SK-N-SH (cell line): ENCODE measurements at regions not wholly inside any gene's neighbourhood (a gene's known extent, or its start where the extent isn't known, plus 50 kb on each side); places are given as distances from the start of the nearest gene placed in this dataset.

Experiments
- CTCF ChIA-PET: fragments of 300-600, 350-600 bp; formaldehyde crosslinking; extraction: SDS; loops from one replicate; lab custom pipeline; 2021; lab: Yijun Ruan, JAX
- POLR2A ChIA-PET: fragments of 350-600 bp; sonication (Branson Sonifier 250); formaldehyde crosslinking; extraction: SDS; loops from one replicate; lab custom pipeline; 2020; ENCODE audit warnings: antibody characterized with exemption, inconsistent platforms; lab: Yijun Ruan, JAX
- DNase-seq: peaks from one replicate; pipeline ENCODE4 v3.0.0; 2012
- H2AFZ ChIP-seq: fragments of 200-600 bp; sonication (generic); 2 replicates; pipeline ENCODE4 v1.8.1; 2016; ENCODE audit warnings: antibody characterized with exemption, mild to moderate bottlenecking, low read depth
- H3F3A ChIP-seq: fragments of 200-600 bp; sonication (generic); replicated peaks from 2 replicates; pipeline ENCODE3; 2016; ENCODE audit warnings: antibody characterized with exemption, mild to moderate bottlenecking; ENCODE audit not compliant: insufficient read depth
- H3K27ac ChIP-seq, 2 experiments: fragments of 200-500 bp in 1 of 2; fragments of 200-600 bp in 1 of 2; sonication (Bioruptor generic) in 1 of 2; sonication (generic), shearing (Covaris generic) in 1 of 2; 2 replicates each; pipeline versions ENCODE4 v1.5.1 to v1.6.1; 2014 to 2016; ENCODE audit warnings: low read depth in 2 of 2, inconsistent platforms in 1 of 2, low read length in 1 of 2, mild to moderate bottlenecking in 1 of 2, mixed read lengths in 1 of 2
- H3K27me3 ChIP-seq: fragments of 200-600 bp; sonication (generic), shearing (Covaris generic); 2 replicates; pipeline ENCODE4 v1.6.1; 2016; ENCODE audit warnings: mixed run types; ENCODE audit not compliant: insufficient read depth
- H3K36me3 ChIP-seq, 2 experiments: fragments of 200-500 bp in 1 of 2; fragments of 200-600 bp in 1 of 2; sonication (Bioruptor generic) in 1 of 2; sonication (generic) in 1 of 2; replicated peaks in 1 of 2; 2 replicates each; pipeline versions ENCODE3 to v1.5.1; 2014 to 2016; ENCODE audit warnings: low read length in 1 of 2, mild to moderate bottlenecking in 1 of 2; ENCODE audit not compliant: insufficient read depth in 2 of 2, control insufficient read depth in 1 of 2
- H3K4me1 ChIP-seq, 2 experiments: fragments of 200-500 bp in 1 of 2; fragments of 200-600 bp in 1 of 2; sonication (Bioruptor generic) in 1 of 2; sonication (generic), shearing (Covaris generic) in 1 of 2; 2 replicates each; pipeline versions ENCODE4 v1.5.1 to v1.6.1; 2014 to 2016; ENCODE audit warnings: low read depth in 1 of 2, low read length in 1 of 2, mixed run types in 1 of 2; ENCODE audit not compliant: insufficient read depth in 2 of 2, control insufficient read depth in 1 of 2
- H3K4me2 ChIP-seq: fragments of 200-600 bp; sonication (generic), shearing (Covaris generic); 2 replicates; pipeline ENCODE4 v1.6.1; 2017; ENCODE audit warnings: mixed run types
- H3K4me3 ChIP-seq, 2 experiments: fragments of 200-500 bp in 1 of 2; fragments of 200-600 bp in 1 of 2; sonication (Bioruptor generic) in 1 of 2; sonication (generic), shearing (Covaris generic) in 1 of 2; 2 replicates each; pipeline versions ENCODE4 v1.5.1 to v1.8.1; 2014 to 2016; ENCODE audit warnings: low read depth in 2 of 2, inconsistent platforms in 1 of 2, low read length in 1 of 2, mild to moderate bottlenecking in 1 of 2, mixed read lengths in 1 of 2, moderate library complexity in 1 of 2
- H3K79me2 ChIP-seq: fragments of 200-600 bp; sonication (generic); 2 replicates; pipeline ENCODE4 v1.8.1; 2017; ENCODE audit warnings: mild to moderate bottlenecking; ENCODE audit not compliant: insufficient read depth
- H3K9ac ChIP-seq: fragments of 200-600 bp; sonication (generic); 2 replicates; pipeline ENCODE4 v1.6.1; 2017; ENCODE audit warnings: mixed run types
- H3K9me2 ChIP-seq: fragments of 200-600 bp; sonication (generic); 2 replicates; pipeline ENCODE4 v1.6.1; 2017; ENCODE audit warnings: mixed run types
- H3K9me3 ChIP-seq: fragments of 200-600 bp; sonication (generic); 2 replicates; pipeline ENCODE4 v1.6.1; 2017; ENCODE audit warnings: mixed run types, mild to moderate bottlenecking, moderate library complexity
- H4K20me1 ChIP-seq: fragments of 200-600 bp; sonication (generic); 2 replicates; pipeline ENCODE4 v1.6.1; 2017; ENCODE audit warnings: mild to moderate bottlenecking, mixed run types; ENCODE audit not compliant: insufficient read depth
- ELF1 ChIP-seq: IDR thresholded peaks from 2 replicates; pipeline ENCODE4 v1.4.0; 2012
- EP300 ChIP-seq, 2 experiments: IDR thresholded peaks; 2 replicates each; pipeline versions ENCODE4 v1.4.0 to v1.6.1; 2012; ENCODE audit warnings: borderline replicate concordance in 1 of 2, low read depth in 1 of 2, low read length in 1 of 2
- FOSL2 ChIP-seq: IDR thresholded peaks from 2 replicates; pipeline ENCODE4 v1.4.0; 2012; ENCODE audit warnings: low read depth, mild to moderate bottlenecking, moderate library complexity, borderline replicate concordance
- FOXM1 ChIP-seq: IDR thresholded peaks from 2 replicates; pipeline ENCODE4 v1.4.0; 2012; ENCODE audit warnings: low read depth, mild to moderate bottlenecking
- MEF2A ChIP-seq: IDR thresholded peaks from 2 replicates; pipeline ENCODE4 v1.4.0; 2012; ENCODE audit warnings: low read depth, borderline replicate concordance
- NFIC ChIP-seq: IDR thresholded peaks from 2 replicates; pipeline ENCODE4 v1.4.0; 2012; ENCODE audit warnings: borderline replicate concordance
- POLR2AphosphoS5 ChIP-seq: IDR thresholded peaks from 2 replicates; pipeline ENCODE4 v1.6.1; 2012; ENCODE audit warnings: low read depth, low read length
- RCOR1 ChIP-seq: fragments of 150-350 bp; IDR thresholded peaks from 2 replicates; pipeline ENCODE4 v1.6.1; 2017; ENCODE audit warnings: antibody characterized with exemption, low read length
- RXRA ChIP-seq: IDR thresholded peaks from 2 replicates; pipeline ENCODE4 v1.4.0; 2012; ENCODE audit warnings: low read depth, mild to moderate bottlenecking, borderline replicate concordance
- SIN3A ChIP-seq: IDR thresholded peaks from 2 replicates; pipeline ENCODE4 v1.6.1; 2012; ENCODE audit warnings: low read depth, mild to moderate bottlenecking, low read length, moderate library complexity, borderline replicate concordance
- WGBS: methylation state at CpG from one replicate; pipeline ENCODE4 v1.1.6; 2017; ENCODE audit warnings: low lambda C conversion rate; 5-methylcytosine and 5-hydroxymethylcytosine counted together
- TF ChIP-seq, protein P1 (sequence below): fragments of 150-350 bp; IDR thresholded peaks from 2 replicates; pipeline ENCODE4 v1.6.1; 2016; ENCODE audit warnings: mild to moderate bottlenecking, low read depth, low read length
- TF ChIP-seq, protein P2 (sequence below): IDR thresholded peaks from 2 replicates; pipeline ENCODE4 v1.4.0; 2012; ENCODE audit warnings: low read depth

DNA sequence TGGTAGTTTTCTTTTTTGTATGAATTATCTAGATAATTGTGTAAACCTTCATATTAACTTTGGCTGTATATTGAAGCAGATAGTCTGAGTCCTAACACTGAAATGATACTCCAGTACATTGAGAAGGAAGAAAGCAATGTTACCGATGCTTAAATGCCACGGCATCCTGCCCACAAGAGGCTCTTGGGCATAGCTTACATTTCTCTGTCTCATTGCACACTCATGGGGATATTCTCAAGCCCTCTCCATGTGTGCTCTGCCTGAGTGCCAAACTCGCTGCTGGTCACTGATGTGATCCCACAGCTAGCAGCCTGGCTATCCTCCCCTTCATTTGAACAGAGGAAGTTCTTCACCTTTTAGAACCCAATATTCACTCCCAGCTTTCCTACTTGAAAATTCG lies 179.4 kb downstream of the TGFB2 start:
- no peaks in the 10 kb centered on the region for H3K9me2 ChIP-seq
- ChIA-PET CTCF (interaction anchor here (0.7 to 1.7 kb wide), 4 partner anchors 8 to 135 kb away, joined by 3 to 4 read pairs (median 4); no protein-coding TSS in a partner anchor), POLR2A (no interaction called here)
- H4K20me1 ChIP-seq = no peaks in the 10 kb centered on the region
- no peaks in the 10 kb centered on the region for H3K9me3 ChIP-seq
- 62% methylated on average over 4 of the region's 4 CpGs for WGBS
- H3K27ac ChIP-seq = no peak overlapping the region
- no peak overlapping the region for H3K4me2 ChIP-seq
- no peak overlapping the region for H3K9ac ChIP-seq
- H3K4me1 ChIP-seq = peaks cover under 1 to 2% of the 10 kb centered on the region in 2 experiments; a peak in 2 of 4 replicates
- H3K4me3 ChIP-seq = no peak overlapping the region
- no peaks in the 10 kb centered on the region for H3K27me3 ChIP-seq
- no peaks in the 10 kb centered on the region for H3F3A ChIP-seq
- H3K36me3 ChIP-seq = no peaks in the 10 kb centered on the region
- TF ChIP-seq NFIC = peak; percentile 26; the same call in 1 of the 2 replicates
- TF ChIP-seq, protein P1, sequence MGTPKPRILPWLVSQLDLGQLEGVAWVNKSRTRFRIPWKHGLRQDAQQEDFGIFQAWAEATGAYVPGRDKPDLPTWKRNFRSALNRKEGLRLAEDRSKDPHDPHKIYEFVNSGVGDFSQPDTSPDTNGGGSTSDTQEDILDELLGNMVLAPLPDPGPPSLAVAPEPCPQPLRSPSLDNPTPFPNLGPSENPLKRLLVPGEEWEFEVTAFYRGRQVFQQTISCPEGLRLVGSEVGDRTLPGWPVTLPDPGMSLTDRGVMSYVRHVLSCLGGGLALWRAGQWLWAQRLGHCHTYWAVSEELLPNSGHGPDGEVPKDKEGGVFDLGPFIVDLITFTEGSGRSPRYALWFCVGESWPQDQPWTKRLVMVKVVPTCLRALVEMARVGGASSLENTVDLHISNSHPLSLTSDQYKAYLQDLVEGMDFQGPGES = no peak
- TF ChIP-seq, all 33 proteins: peak for 1
- H3K79me2 ChIP-seq = no peaks in the 10 kb centered on the region
- peak overlapping the region; percentile 25; the same call in 1 of the 2 replicates for H2AFZ ChIP-seq
- DNase-seq = no peak

DNA sequence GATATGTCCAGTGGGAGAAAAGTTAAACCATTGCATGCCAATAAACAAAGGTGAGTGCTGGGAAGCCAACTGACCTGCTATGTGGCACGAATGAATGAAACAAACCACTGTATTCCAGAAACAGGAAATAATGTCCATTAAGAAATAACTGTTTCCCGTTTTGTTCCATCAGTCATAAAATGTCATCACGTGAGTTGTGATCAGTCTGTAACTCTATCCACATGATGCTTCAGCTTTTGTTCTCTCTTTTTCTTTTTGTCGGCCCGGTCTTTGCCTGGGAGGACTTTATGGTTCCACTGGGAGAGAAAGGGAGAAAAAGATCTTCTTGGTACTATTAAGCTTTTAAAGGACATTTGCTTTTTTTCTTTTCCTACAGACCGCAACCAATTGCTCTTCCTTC lies 179.9 kb downstream of the TGFB2 start:
- H3K36me3 ChIP-seq = no peaks in the 10 kb centered on the region
- H3K27me3 ChIP-seq = no peaks in the 10 kb centered on the region
- POLR2A ChIA-PET = no interaction called here
- no peak overlapping the region for H3K27ac ChIP-seq
- no peak for TF ChIP-seq RXRA
- no peak for TF ChIP-seq EP300 (IDR thresholded peaks at IDR 0.05; ENCODE audit: borderline replicate concordance in 1 of 2, low read depth in 1 of 2, low read length in 1 of 2)
- no peak for TF ChIP-seq MEF2A
- TF ChIP-seq, protein P2, sequence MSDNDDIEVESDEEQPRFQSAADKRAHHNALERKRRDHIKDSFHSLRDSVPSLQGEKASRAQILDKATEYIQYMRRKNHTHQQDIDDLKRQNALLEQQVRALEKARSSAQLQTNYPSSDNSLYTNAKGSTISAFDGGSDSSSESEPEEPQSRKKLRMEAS = no peak
- no peak for TF ChIP-seq FOXM1
- no peaks in the 10 kb centered on the region for H3K9me2 ChIP-seq
- peaks cover 3 to 4% of the 10 kb centered on the region in 2 experiments; a peak in 2 of 4 replicates for H3K4me1 ChIP-seq
- no peaks in the 10 kb centered on the region for H4K20me1 ChIP-seq
- 94% methylated on average over 6 of the region's 6 CpGs for WGBS
- no peaks in the 10 kb centered on the region for H3F3A ChIP-seq
- CTCF ChIA-PET = interaction anchor here (0.7 to 1.7 kb wide), 3 partner anchors 8 to 136 kb away, joined by 3 to 4 read pairs (median 3); no protein-coding TSS in a partner anchor
- H3K9me3 ChIP-seq = no peaks in the 10 kb centered on the region
- H3K9ac ChIP-seq = no peak overlapping the region
- H3K4me2 ChIP-seq = no peak overlapping the region
- DNase-seq = no peak
- no peaks in the 10 kb centered on the region for H3K79me2 ChIP-seq
- H3K4me3 ChIP-seq = no peak overlapping the region
- no peak overlapping the region; the same call in 1 of the 2 replicates for H2AFZ ChIP-seq

DNA sequence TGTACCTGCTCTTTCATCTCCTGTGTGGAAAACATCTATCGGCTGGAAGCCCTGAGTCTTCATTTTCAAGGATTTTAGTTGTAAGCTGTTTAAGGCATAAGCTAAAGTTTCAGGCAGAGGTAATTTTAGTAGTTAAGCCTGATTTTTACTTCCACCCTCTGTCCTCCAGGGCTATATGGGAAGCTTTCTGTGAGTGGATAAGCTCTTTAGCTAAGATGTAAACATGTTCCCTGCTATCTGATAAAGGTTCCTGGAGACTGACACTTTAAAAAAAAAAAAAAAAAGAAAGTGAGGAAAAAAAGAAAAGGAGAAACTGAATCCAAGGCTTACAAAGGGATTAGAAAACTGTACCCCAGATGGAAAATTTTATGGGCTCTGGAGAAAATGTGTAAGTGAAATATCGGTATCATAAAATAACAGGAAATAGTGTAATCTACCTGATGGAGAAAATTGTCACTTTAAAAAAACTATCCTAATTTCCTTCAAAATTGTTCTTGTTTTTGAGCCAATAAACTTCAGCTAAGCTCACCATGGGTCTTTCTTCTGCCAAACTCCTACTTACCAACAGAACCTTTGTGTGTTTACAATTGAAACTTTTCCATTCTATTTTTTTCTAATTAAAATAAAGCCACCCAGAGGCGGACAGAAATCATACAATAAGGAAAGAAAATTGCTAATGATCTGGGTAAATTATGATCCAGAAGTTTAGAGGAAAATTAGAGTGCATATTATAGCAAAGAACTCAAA lies 180.5 kb downstream of the TGFB2 start:
- Histone ChIP-seq H3K9me2 (no peaks in the 10 kb centered on the region), H3K79me2 (no peaks in the 10 kb centered on the region), H3K9me3 (no peaks in the 10 kb centered on the region), H3K36me3 (no peaks in the 10 kb centered on the region), H3K27ac (no peak overlapping the region), H3K4me2 (no peak overlapping the region), H4K20me1 (no peaks in the 10 kb centered on the region), H3K9ac (no peak overlapping the region), H3F3A (peaks cover 4% of the 10 kb centered on the region), H3K4me1 (peaks cover 3 to 4% of the 10 kb centered on the region in 2 experiments; a peak in 2 of 4 replicates), H3K4me3 (no peak overlapping the region), H2AFZ (no peak overlapping the region), H3K27me3 (no peaks in the 10 kb centered on the region)
- ChIA-PET CTCF (interaction anchor here (0.7 to 1.7 kb wide), 2 partner anchors 9 to 11 kb away, joined by 3 to 4 read pairs; no protein-coding TSS in a partner anchor), POLR2A (no interaction called here)
- no peak for TF ChIP-seq EP300 (IDR thresholded peaks at IDR 0.05; ENCODE audit: borderline replicate concordance in 1 of 2, low read depth in 1 of 2, low read length in 1 of 2)
- TF ChIP-seq FOSL2 = no peak
- TF ChIP-seq RCOR1 = no peak
- no peak for TF ChIP-seq SIN3A
- TF ChIP-seq ELF1 = no peak
- TF ChIP-seq POLR2AphosphoS5 = no peak
- TF ChIP-seq, protein P2 = no peak
- TF ChIP-seq RXRA = no peak
- 96% methylated on average over 3 of the region's 3 CpGs for WGBS
- no peak for DNase-seq
